ENCODE measurements at regions not wholly inside any gene's neighbourhood (a gene's known extent, or its start where the extent isn't known, plus 50 kb on each side); places are given as distances from the start of the nearest gene placed in this dataset.

GRCh38 chr22:34902335-34902734 lies 163.6 kb upstream of the ISX start:
- TF ChIP-seq EZH2 (IDR thresholded peaks at IDR 0.05) (no peak), CTCF (IDR thresholded peaks at IDR 0.05) (no peak), EZH2phosphoT487 (IDR thresholded peaks at IDR 0.05) (no peak)
